GM21529 (cell line): ENCODE measurements at regions not wholly inside any gene's neighbourhood (a gene's known extent, or its start where the extent isn't known, plus 50 kb on each side); places are given as distances from the start of the nearest gene placed in this dataset.

Experiments used
- ATAC-seq: cut with Tn5 transposase; IDR thresholded peaks from one replicate; pipeline ENCODE4 v1.9.1; 2021; ENCODE audit not compliant: unreplicated experiment

- no peak for ATAC-seq
These were observed 51.4 kb upstream of the NPVF start for GRCh38 chr7:25279705-25280104.

GRCh38 chr7:25280181-25280580 lies 51.9 kb upstream of the NPVF start:
- ATAC-seq: no peak

- ATAC-seq: no peak
These were observed 53.9 kb upstream of the NPVF start for GRCh38 chr7:25282194-25282593.

GRCh38 chr7:25286756-25287155 lies 58.5 kb upstream of the NPVF start:
- ATAC-seq: no peak

- no peak for ATAC-seq
These were observed 59.0 kb upstream of the NPVF start for GRCh38 chr7:25287291-25287690.

- ATAC-seq: no peak
These were observed 60.4 kb upstream of the NPVF start for GRCh38 chr7:25288556-25289307.

- ATAC-seq: no peak
These were observed 61.2 kb upstream of the NPVF start for GRCh38 chr7:25289518-25289917.

GRCh38 chr7:25294624-25295023 lies 66.3 kb upstream of the NPVF start:
- ATAC-seq: no peak

GRCh38 chr7:25295387-25295786 lies 67.1 kb upstream of the NPVF start:
- no peak for ATAC-seq

- ATAC-seq: no peak
These were observed 67.8 kb upstream of the NPVF start for GRCh38 chr7:25296086-25296485.

- no peak for ATAC-seq
These were observed 69.0 kb upstream of the NPVF start for GRCh38 chr7:25297278-25297677.

GRCh38 chr7:25303281-25304181 lies 75.2 kb upstream of the NPVF start:
- ATAC-seq: no peak

GRCh38 chr7:25304691-25305090 lies 76.4 kb upstream of the NPVF start:
- no peak for ATAC-seq

GRCh38 chr7:25305831-25306230 lies 77.5 kb upstream of the NPVF start:
- ATAC-seq: no peak

- ATAC-seq: no peak
These were observed 79.3 kb upstream of the NPVF start for GRCh38 chr7:25307624-25308023.

- ATAC-seq: no peak
These were observed 80.0 kb upstream of the NPVF start for GRCh38 chr7:25308246-25308645.

GRCh38 chr7:25308906-25309705 lies 80.8 kb upstream of the NPVF start:
- ATAC-seq: no peak

GRCh38 chr7:25310896-25311295 lies 82.6 kb upstream of the NPVF start:
- ATAC-seq: no peak

GRCh38 chr7:25311346-25311745 lies 83.1 kb upstream of the NPVF start:
- ATAC-seq: no peak

GRCh38 chr7:25312968-25313367 lies 84.7 kb upstream of the NPVF start:
- ATAC-seq: no peak

- no peak for ATAC-seq
These were observed 85.2 kb upstream of the NPVF start for GRCh38 chr7:25313526-25313925.
